Left forelimb (tissue), 1 donor: ENCODE measurements at regions not wholly inside any gene's neighbourhood (a gene's known extent, or its start where the extent isn't known, plus 50 kb on each side); places are given as distances from the start of the nearest gene placed in this dataset.
"Not testable (repeated sequence)": the region's sequence is repeated elsewhere in the genome, so short reads cannot be mapped to it uniquely, and the experiment has no call there.

Source experiments
- DNase-seq: peaks from one replicate; pipeline ENCODE4 v3.0.0-alpha.2; 2018; ENCODE audit warnings: low spot score

DNA sequence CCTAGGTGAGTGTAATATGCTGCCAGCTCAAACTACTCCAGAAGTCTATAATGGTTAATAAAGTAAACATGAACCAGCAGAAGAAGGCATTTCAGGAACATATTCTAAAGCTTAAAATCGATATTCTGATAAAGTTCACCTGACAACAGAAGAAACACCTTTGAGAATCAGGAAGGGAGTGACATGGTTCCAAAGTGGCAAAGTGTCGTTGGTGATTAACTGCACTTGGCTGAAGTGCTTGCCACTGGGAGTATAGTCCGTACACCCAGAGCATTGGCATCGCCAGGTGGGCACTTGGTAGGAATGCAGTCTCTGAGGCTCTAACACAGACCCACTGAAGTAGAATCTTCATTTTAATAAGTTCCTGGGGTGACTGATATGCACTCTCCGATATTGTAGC lies 76.0 kb upstream of the H2AZ1 start:
- DNase-seq: no peak

DNA sequence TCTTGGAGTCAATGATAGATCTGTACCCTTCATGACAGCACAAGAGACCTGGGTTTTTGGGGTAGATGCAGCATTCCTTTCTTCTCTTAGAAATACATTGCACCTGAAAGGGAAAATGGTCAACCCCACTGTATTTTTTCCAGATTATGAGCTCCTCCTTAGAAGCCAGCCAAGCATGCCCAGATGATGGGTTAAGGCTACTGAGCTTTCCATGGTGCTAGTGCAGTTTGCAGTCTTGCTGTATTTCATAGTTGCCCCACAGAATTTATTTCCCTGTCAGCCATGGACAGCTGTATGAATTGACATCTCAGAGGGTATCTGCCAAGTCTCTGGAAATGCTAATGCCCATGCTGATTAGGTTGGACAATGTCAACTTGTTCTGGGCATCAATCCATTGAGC lies 73.7 kb upstream of the H2AZ1 start:
- no peak for DNase-seq

DNA sequence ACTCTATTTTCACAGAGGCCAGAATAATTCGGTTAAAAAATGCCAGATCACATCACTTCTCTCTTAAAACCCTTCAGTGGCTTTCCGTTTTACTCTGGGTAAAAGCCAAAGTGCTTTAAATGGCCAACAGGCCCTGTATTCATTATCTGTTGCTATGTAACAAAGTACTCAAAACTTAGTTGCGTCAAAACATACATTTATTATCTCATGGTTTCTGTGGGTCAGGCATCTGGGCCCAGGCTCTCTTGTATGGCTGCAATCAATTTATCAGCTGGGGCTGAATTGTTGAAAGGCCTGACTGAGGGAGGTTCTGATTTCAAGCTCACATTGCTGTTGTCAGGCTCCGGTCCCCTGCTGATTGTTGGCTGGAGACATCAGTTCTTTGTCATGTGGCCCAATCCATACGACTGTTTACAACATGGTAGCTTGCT lies 72.7 kb upstream of the H2AZ1 start:
- DNase-seq: no peak

DNA sequence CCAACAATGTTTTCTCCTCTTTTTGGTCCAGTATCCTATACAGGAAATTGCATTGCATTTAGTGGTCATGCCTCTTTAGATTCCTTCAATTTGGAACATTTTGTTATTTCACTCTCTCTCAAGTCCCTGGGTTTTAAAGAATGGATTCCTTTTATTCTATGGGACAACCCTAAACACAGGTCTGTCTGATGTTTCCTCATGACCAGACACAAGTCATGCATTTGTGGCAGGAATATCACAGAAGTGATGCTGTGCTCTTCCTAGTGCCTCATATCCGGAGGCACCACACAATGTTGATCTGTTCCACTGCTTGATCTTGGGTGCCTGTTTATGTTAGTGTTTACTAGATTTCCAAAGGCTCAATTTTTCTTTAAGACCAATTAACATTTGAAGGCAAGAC lies 69.7 kb upstream of the H2AZ1 start:
- no peak for DNase-seq

DNA sequence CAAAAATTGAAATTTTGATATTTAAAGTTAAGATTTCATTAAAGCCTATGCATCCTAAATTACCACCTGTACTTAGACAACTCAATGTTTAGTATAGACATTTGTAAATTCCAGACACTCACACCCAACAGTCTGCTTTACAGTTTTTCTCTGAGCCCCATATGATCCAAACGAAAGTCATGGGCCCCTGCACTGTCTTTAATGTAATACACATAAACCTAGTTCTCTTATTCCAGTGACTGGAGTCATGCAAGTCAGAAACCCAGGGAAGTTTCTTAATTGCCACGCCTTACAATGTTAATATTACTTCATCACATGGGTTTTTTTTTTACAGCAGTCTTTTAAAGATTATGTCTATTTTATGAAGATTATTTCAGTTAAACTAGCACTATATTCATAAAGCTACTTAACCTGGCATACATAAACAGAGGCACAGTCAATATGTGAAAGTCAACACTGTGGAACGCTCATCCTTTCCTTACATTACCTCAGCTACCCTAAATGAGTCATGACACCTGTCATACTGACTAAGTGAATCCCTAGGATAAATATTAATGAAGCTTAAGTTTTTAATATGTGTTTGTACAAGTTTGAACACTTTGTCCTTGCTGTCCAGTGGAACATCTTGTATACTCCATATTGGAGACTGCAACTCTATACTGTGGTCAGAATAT lies 67.7 kb upstream of the H2AZ1 start:
- no peak for DNase-seq

DNA sequence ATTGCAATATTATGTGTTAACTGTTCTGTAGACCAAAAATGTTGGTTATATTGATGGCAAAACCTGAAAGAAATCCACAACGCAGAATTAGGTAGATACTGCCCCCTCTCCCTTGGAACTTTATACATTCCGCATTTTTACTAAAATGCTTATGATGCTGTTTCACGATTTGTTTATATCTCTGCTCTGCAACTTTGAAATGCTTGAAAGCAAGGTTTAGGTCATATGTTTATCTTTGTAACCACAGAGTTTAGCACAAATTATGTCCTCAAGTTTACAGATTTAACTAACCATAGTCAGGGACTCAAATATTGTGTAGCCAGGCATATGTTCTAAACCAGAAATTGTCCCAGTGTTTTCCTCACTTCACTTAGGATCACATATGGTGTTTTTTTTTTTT lies 66.1 kb upstream of the H2AZ1 start:
- no peak for DNase-seq

DNA sequence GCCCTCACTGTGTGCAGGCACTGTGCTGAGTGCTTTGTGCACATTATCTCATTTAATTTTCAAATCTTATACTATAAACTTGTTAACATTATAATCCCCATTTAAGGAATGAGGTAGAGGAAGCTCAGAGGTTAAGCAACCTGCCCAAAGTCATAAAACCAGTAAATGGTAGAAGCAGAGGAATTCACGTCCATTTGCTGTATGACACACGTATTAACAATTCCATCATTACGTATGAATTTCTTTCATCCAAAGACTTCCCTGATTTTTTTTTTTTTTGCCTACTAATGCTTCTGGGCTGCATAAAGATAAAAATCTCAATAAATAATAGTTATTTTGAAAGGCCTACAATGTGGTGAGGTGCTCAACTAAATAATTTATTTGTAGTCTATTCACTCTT lies 64.5 kb upstream of the H2AZ1 start:
- DNase-seq: no peak

DNA sequence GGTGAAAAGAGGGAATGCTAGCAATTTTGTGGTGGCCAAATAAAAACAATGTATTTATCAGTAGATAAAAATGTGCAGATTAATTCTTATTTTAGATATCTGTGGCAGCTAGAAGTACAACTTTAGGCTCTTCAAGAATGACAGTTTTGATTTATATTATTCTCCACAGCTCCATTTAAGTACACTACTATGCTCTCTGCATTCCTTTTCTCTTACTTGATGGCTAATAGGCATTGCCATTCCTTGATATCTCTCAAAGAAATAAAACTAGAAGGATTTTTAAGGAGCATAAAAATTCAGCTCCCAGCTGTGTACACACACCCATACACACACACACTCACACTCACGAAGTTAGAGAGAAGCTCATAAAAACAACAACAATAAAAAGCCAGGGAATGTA lies 59.4 kb upstream of the H2AZ1 start:
- DNase-seq: no peak

DNA sequence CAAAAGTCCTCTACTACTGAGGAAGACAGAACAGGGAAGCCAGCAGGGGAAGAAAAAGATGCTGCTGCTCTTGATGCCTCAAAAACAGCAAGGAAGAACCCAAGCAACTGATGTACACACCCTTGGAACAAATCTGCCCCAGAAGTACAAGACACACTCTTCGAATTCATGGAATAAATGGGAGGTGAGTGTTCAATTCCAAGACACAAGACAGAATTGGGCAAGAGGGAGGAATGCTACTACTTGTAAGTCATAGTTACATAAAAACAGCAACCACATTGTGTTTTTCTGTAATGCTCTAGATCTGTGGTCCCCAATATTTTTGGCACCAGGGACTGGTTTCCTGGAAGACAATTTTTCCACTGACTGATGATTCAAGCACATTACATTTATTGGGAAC lies 58.0 kb upstream of the H2AZ1 start:
- no peak for DNase-seq

DNA sequence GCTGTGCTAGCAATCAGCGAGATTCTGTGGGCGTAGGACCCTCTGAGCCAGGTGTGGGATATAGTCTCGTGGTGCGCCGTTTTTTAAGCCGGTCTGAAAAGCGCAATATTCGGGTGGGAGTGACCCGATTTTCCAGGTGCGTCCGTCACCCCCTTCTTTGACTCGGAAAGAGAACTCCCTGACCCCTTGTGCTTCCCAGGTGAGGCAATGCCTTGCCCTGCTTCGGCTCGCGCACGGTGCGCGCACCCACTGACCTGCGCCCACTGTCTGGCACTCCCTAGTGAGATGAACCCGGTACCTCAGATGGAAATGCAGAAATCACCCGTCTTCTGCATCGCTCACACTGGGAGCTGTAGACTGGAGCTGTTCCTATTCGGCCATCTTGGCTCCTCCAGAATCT lies 56.1 kb upstream of the H2AZ1 start:
- DNase-seq: not testable (repeated sequence)
